ENCODE measurements at regions not wholly inside any gene's neighbourhood (a gene's known extent, or its start where the extent isn't known, plus 50 kb on each side); places are given as distances from the start of the nearest gene placed in this dataset.
A peak's percentile ranks its signal among the peaks of the same experiment; 100 is the strongest.

- Mint-ChIP-seq H3K27ac (ENCODE audit: unreplicated experiment) (peak overlapping the region; percentile 58), H3K4me1 (ENCODE audit: low read depth) (peaks cover 32% of the 10 kb centered on the region)
Observed at GRCh38 chr2:67289271-67289670, 107.9 kb upstream of the ETAA1 start.

DNA sequence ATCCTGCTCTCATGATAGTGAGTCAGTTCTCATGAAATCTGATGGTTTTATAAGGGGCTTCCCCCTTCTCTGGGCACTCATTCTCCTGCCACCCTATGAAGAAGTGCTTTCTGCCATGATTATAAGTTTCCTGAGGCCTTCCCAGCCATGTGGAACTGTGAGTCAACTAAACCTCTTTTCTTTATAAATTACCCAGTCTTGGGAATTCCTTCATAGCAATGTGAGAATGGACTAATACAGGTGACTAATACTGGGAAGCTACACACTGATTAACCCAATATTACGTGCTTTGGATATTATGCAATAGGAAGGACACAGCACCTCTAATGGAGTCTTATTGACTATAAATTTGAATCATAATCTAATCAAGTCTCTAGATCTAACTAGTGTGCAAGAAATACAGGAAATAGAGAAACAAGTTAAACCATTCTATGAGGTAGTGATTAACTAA is 107.2 kb upstream of the ETAA1 start:
- H3K4me3 Mint-ChIP-seq (ENCODE audit: unreplicated experiment): no peak overlapping the region
- no peaks in the 10 kb centered on the region for H3K36me3 Mint-ChIP-seq (ENCODE audit: low read depth)
- no peak for DNase-seq (ENCODE audit: low spot score)
- H3K27me3 Mint-ChIP-seq (ENCODE audit: low read depth): no peaks in the 10 kb centered on the region
- H3K9me3 Mint-ChIP-seq (ENCODE audit: low read depth): no peaks in the 10 kb centered on the region
- TF ChIP-seq, protein P1, sequence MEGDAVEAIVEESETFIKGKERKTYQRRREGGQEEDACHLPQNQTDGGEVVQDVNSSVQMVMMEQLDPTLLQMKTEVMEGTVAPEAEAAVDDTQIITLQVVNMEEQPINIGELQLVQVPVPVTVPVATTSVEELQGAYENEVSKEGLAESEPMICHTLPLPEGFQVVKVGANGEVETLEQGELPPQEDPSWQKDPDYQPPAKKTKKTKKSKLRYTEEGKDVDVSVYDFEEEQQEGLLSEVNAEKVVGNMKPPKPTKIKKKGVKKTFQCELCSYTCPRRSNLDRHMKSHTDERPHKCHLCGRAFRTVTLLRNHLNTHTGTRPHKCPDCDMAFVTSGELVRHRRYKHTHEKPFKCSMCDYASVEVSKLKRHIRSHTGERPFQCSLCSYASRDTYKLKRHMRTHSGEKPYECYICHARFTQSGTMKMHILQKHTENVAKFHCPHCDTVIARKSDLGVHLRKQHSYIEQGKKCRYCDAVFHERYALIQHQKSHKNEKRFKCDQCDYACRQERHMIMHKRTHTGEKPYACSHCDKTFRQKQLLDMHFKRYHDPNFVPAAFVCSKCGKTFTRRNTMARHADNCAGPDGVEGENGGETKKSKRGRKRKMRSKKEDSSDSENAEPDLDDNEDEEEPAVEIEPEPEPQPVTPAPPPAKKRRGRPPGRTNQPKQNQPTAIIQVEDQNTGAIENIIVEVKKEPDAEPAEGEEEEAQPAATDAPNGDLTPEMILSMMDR (IDR thresholded peaks at IDR 0.05): no peak
- H3K4me1 Mint-ChIP-seq (ENCODE audit: low read depth): peaks cover 35% of the 10 kb centered on the region
- H3K27ac Mint-ChIP-seq (ENCODE audit: unreplicated experiment): peak overlapping the region; percentile 58

More at GRCh38 chr2:67289271-67289670, 107.9 kb upstream of the ETAA1 start:
- H3K4me3 Mint-ChIP-seq (ENCODE audit: unreplicated experiment): no peak overlapping the region
- TF ChIP-seq, protein P1 (IDR thresholded peaks at IDR 0.05): no peak
- no peaks in the 10 kb centered on the region for H3K9me3 Mint-ChIP-seq (ENCODE audit: low read depth)
- H3K36me3 Mint-ChIP-seq (ENCODE audit: low read depth): no peaks in the 10 kb centered on the region
- H3K27me3 Mint-ChIP-seq (ENCODE audit: low read depth): no peaks in the 10 kb centered on the region
- no peak for DNase-seq (ENCODE audit: low spot score)

GRCh38 chr2:67290451-67291290 is 106.5 kb upstream of the ETAA1 start:
- Mint-ChIP-seq H3K36me3 (ENCODE audit: low read depth) (no peaks in the 10 kb centered on the region), H3K27me3 (ENCODE audit: low read depth) (no peaks in the 10 kb centered on the region), H3K9me3 (ENCODE audit: low read depth) (no peaks in the 10 kb centered on the region), H3K4me3 (ENCODE audit: unreplicated experiment) (no peak overlapping the region), H3K4me1 (ENCODE audit: low read depth) (peaks cover 41% of the 10 kb centered on the region), H3K27ac (ENCODE audit: unreplicated experiment) (peak overlapping the region; percentile 58)
- no peak for DNase-seq (ENCODE audit: low spot score)
- TF ChIP-seq, protein P1 (IDR thresholded peaks at IDR 0.05): no peak

GRCh38 chr2:67294218-67294617 is 102.9 kb upstream of the ETAA1 start:
- Mint-ChIP-seq H3K36me3 (ENCODE audit: low read depth) (no peaks in the 10 kb centered on the region), H3K27ac (ENCODE audit: unreplicated experiment) (no peak overlapping the region), H3K4me3 (ENCODE audit: unreplicated experiment) (no peak overlapping the region), H3K27me3 (ENCODE audit: low read depth) (no peaks in the 10 kb centered on the region), H3K9me3 (ENCODE audit: low read depth) (no peaks in the 10 kb centered on the region), H3K4me1 (ENCODE audit: low read depth) (peaks cover 38% of the 10 kb centered on the region)
- no peak for DNase-seq (ENCODE audit: low spot score)
- TF ChIP-seq, protein P1 (IDR thresholded peaks at IDR 0.05): no peak

DNA sequence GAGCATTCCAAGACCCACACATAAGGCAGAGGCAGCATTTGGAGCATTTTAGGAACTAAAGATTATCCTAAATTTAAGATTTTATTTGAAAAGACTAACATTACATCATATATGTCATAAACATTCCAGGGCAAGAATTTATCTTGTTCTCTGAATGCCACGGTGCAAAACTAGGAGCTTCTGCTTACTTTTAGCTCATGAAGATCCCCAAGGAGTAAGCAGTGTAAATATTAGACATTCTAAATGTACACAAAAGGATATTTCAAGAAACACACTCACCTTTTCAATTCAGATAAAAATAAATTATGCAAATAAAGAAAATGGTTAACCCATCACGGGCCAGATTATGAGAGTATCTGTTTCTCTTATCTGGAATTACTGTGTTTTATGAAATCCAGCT is 101.7 kb upstream of the ETAA1 start:
- H3K36me3 Mint-ChIP-seq (ENCODE audit: low read depth): no peaks in the 10 kb centered on the region
- no peak overlapping the region for H3K27ac Mint-ChIP-seq (ENCODE audit: unreplicated experiment)
- DNase-seq (ENCODE audit: low spot score): no peak
- peaks cover 28% of the 10 kb centered on the region for H3K4me1 Mint-ChIP-seq (ENCODE audit: low read depth)
- H3K9me3 Mint-ChIP-seq (ENCODE audit: low read depth): no peaks in the 10 kb centered on the region
- no peaks in the 10 kb centered on the region for H3K27me3 Mint-ChIP-seq (ENCODE audit: low read depth)
- no peak overlapping the region for H3K4me3 Mint-ChIP-seq (ENCODE audit: unreplicated experiment)
- TF ChIP-seq, protein P1 (IDR thresholded peaks at IDR 0.05): no peak

All from chondrocyte (in vitro differentiated cells).